HG03575 (cell line): ENCODE measurements at regions not wholly inside any gene's neighbourhood (a gene's known extent, or its start where the extent isn't known, plus 50 kb on each side); places are given as distances from the start of the nearest gene placed in this dataset.
"Not testable (repeated sequence)": the region's sequence is repeated elsewhere in the genome, so short reads cannot be mapped to it uniquely, and the experiment has no call there.

Source experiments
- ATAC-seq: cut with Tn5 transposase; IDR thresholded peaks from one replicate; pipeline ENCODE4 v1.9.1; 2021; ENCODE audit not compliant: unreplicated experiment, insufficient number of reproducible peaks, low FRiP score; ENCODE audit errors: extremely low read depth

DNA sequence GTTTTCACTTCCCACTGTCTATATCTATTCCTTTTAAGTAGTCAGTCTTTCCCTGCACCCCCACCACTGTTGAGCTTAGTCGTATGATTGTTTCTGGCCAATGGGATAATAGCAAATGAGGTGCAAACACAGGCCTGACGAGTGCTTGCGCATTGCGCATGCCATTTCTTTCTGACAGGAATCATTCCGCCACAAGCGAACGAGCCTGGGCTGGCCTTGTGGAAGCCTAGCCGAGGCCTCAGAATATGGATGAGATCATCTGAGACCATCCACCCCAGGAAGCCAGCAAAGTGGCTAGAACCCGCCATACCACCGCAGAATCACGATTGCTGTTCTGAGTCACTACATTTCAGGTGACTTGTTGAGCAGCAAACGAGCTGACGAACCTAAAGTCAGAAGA is 52.2 kb upstream of the PRL start:
- ATAC-seq = no peak

DNA sequence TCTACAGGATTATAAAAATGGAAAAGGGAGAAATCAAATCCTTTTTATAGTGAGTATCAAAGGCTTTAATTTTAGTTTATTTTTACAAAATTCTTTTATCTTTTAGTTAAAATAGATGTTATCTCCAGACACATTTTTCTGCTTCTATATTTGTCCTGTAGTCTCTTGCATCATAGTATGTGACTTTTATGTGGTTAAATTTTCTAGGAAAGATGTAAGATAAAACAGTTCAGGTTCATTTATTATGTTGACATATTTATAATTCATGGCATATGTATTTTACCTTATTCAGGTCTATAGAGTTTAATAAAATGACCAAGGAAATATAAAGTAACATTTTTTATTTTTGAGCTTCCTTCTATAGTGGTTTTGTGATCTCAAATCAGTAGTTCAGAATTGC is 52.7 kb upstream of the PRL start:
- no peak for ATAC-seq

DNA sequence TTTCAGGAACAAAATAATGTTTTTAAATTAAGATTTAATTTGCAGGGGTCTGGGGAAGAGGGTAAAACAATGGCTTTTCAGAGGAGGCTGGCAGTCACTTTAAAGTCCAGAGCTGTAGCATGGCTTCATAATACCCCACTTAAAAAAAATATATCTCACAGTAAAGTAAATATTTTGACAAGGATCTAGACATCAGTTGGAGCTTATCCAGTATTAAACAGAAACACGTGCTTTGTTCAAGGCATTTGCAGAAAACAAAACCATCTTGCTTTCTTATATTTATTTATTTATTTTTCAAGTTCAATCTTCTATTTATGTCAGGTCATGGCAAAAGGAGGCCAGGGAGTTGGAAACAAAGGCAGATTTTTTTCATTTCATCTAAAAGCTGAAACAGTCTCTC is 53.3 kb upstream of the PRL start:
- no peak for ATAC-seq

DNA sequence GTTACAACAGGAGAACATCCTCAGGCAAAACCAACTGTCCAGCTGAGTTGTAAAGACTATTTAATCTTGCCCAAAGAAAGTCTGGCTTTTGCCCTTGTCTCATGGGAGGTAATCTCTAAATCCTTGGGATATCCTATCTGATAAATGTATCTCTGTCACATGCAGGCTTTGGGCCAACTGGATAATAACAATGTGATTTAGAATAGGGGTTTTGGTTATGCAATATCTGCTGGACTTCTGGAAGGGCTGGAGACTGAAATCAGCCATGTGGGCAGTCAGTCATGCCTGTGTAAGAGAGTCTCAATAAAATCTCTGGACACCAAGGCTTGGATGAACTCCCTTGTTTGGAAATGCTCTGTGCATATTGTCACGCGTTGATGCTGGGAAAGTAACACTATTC is 56.3 kb upstream of the PRL start:
- ATAC-seq = no peak

DNA sequence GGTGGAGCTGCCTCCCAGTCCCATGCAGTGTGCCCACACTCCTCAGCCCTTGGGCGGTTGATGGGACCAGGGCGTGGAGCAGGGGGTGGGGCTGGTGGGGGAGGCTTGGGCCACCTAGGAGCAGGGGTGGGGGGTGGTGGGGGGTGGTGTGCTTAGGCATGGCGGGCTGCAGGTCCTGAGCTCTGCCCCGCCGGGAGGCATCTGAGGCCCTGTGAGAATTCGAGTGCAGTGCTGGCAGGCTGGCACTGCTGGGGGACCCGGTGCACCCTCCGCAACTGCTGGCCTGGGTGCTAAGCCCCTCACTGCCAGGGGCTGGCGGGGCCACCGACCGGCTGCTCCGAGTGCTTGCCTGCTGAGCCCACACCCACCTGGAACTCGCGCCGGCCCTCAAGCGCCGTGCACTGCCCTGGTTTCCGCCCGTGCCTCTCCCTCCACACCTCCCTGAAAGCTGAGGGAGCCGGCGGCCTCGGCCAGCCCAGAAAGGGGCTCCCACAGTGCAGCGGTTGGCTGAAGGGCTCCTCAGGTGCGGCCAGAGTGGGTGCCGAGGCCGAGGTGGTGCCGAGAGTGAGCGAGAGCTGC is 59.6 kb upstream of the PRL start:
- ATAC-seq = no peak

DNA sequence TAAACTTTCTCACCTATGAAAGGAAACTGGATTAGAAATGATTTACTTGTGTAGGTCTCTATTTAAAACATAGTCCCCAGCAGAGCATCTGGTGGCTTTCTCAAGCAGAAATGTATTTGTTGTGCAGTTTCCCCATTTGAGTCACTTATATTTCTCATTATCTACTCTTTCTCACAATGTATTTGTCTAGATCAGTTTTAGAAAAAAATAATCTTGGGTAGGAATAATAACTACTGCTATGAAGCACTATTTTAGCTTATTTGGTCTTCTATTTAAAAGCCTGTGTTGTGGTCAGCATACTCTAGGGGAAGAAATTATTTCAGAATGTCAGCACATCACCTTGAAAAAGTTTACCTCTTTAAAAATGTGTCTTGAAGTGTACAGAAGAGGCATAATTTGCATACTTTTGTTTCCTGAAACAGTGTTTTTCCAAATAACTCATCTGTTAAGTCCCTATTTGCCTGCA is 60.9 kb upstream of the PRL start:
- ATAC-seq = peak; percentile 49

DNA sequence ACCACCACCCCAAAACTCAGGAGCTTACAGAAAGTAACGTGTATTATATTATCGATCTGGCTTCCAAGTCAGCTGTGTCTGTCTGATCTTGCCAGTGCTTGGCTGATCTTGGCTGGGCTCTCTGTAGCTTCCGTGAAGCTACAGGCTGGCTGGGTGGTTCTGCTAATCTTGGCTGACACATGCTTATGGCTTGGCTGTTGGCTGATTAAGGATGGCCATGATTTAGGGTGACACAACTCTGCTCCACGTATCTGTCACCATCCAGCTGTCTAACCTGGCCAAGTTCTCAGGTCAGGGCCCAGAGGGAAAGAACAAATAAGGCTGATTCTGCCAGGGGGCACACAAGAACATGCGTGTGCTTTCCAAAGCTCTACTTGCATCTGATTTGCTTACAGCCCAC is 64.7 kb upstream of the PRL start:
- no peak for ATAC-seq

DNA sequence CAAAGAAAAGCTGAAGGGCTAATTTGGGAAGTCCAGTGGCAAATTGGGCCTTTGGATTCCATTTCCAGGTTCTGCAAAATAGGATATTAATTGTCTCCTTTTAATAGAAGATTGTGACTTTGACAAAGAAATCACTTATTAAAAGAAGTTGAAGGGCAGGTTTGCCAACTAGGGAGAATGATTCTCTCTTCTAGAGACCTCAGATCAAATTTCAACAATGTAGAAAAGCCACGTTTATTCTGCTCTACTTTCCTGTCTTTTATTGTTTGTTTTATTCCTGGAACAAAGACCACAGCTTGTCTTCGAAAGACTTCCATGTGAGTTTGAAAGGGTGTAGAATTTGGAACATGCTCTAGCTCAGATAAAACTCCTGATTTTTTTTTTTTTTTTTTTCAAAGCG is 65.5 kb upstream of the PRL start:
- ATAC-seq = no peak

DNA sequence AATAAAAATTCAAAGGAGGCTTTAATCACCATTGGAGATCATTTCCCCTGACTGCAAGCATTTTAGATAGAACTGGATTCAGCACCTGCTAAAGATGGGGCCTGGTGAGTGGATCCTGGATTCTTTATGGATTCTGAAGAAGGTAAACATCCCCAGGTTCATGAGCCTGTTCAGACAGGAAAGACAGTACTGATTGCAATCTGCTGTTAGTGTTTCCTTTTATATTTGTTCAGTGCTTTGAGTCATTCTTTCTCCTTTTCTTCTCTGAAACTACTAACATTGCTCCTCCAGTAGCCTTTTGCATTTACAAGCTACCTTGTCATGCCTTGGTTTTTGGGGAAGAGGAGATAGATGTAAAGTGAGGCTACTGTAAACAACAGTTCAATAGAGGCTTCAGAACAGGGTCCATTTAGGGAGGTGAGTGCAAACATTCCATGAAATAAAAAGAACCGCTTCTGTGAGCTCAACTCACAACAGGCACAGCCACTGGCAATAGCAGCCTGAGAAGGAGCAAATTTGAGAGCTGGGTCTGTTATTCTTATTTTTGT is 66.4 kb upstream of the PRL start:
- no peak for ATAC-seq

DNA sequence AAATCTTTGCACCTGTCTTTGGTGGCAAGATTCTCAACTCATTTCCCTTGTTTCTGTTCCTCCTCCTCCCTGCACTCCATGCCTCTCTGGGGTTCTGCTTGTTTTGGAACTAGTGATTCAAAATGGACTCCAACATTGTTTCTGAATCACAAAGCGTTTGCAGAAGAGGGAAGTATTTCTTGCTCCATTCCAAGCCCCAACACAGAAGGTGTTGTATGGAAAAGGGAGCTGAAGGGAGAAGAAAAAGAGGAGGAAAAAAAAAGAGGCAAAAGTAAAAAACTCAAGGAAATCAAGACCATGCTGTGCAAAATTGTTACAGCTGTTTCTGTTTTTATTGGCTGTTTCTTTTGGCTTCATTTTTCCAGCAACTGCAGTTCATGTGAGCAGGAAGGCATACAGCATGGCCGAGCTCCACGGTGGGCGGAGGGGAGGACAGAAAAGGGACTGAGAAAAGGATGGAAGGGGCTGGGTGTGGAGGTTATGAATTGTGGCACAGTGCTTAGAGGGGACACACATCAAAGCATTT is 66.9 kb upstream of the PRL start:
- no peak for ATAC-seq

DNA sequence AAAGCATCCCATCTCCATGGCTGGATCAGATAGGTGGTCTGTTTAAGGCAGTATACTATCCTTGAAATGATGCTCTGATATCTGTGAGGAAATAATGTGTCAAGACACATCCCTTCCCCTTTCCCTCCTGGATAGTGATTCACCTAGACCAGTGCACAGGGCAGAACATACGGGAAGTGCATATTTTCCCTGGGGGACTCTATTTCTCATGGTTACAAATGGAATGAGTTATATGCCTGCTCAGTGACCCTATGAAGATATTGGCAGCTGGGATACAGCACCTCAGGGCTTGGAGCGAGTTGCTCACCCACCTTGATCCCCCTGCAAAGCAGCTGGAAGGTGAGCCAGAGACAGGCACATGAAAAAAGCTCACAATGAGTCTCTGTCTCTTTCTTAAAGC is 67.5 kb upstream of the PRL start:
- ATAC-seq = no peak

DNA sequence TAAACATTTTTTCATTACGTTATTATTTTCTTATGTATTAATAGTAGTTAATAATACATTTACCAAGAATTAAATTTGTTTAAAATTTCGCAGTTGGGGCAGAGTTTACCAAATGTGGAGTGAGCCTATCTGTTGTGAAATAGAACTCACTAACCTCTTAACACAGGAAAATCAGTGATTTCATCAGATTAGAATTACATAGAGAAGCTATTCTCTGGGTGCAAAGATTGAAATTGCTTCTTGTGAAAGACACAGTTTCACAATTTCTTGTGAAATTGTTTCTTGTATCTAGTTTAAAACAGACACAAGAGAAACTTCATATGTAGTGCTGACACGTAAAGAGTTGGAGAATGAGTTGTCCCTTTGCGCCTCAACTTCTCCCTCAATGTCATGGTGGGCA is 69.4 kb upstream of the PRL start:
- ATAC-seq = no peak

DNA sequence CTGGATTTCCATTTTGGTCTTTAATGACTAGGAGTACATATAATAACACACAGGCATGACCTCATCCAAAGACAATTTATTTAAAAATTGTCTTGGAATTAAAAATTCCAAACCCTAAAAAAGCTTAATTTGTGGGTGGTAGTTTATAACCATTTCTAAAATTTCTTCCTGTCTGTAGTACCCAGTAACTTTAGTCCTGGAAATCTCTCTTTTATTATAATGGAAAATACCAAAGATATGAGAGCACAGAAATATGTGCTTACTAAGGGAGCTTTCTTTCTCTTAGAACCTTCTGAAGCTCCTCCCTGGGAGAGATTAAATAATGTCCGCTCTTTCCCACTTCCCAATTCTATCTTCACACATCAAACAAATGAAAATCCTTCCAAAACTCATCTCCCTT is 70.5 kb upstream of the PRL start:
- ATAC-seq = no peak

DNA sequence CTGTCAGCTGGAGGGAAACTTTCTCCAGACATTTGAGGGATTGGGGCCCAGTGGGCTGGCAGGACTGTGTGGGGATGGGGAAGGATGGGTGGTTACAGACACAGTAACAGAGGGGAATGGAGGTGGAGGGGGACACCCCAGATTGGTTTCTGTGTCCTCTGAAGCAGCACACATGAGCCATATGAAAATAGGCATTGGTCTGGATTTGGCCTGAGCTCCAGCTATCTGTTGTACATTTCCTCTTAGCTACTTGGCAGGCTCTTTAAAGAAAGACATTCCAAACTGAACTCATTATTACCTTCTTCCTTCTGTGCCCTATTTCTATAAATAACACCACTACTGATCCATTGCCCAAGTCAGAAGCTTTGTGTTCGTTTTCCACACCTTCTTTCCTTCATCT is 72.0 kb upstream of the PRL start:
- ATAC-seq = no peak

DNA sequence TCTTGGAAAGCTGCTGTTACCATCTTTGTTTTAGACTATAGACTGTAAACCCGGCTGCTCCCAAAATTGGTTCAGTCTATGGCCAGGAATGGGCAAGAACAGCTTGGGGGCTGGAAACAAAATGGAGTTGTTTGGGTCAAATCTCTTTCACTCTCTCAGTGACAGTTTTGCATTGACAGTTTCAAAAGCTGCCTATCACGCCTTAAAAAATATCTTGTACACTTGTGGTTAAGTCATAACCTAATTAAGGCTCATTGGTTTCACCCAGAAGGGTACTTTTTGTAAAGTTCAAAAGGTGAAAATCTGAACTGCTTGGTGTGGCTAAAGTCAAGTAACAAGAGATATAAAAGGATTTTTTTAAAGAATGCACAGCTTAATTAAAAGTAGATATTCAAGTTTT is 76.1 kb upstream of the PRL start:
- peak; percentile 96 for ATAC-seq

DNA sequence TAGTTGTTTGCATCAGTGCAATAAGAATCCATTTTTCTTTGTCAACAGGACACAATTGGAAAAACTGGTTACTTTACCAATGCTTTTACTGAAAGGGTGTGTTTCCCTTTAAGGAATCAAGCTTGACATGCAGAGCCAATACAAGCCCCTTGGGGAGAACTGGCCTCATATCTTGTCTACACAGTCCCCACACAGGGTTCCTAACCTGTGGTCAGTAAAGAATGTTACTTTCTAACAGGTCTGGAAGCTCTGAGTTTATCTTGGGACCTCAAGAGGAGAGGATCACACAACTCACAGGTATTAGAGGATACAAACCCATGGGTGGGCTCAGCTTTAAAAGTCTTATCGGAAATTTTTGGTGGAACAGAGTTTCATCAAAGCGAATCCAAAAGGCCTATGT is 78.1 kb upstream of the PRL start:
- not testable (repeated sequence) for ATAC-seq

DNA sequence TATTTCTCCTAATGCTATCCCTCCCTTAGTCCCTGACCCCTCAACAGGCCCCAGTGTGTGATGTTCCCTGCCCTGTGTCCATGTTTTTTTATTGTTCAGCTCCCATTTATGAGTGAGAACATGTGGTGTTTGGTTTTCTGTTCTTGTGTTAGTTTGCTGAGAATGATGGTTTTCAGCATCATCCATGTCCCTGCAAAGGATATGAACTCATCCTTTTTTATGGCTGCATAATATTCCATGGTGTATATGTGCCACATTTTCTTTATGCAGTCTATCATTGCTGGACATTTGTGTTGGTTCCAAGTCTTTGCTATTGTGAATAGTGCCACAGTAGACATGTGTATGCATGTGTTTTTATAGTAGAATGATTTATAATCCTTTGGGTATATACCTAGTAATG is 79.5 kb upstream of the PRL start:
- ATAC-seq = not testable (repeated sequence)

DNA sequence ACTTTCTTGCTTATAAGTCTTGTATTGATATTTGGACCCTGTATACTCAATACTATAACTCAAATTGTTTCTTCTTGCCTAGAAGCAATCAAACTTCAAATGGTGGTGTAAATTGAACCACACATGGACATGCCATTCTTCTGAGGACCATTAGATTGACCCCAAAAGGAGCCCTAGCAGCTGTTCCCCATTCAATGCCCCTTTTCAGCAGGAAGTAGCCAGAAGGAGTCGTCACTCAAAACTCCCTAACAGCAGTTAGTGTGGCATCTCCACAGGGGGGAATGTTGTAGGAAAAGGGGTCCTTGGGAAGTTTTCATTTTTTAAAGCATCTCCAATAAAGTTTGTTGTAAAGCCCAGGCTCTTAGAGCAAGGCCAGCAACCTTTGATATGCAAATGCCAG is 81.7 kb upstream of the PRL start:
- ATAC-seq = not testable (repeated sequence)

DNA sequence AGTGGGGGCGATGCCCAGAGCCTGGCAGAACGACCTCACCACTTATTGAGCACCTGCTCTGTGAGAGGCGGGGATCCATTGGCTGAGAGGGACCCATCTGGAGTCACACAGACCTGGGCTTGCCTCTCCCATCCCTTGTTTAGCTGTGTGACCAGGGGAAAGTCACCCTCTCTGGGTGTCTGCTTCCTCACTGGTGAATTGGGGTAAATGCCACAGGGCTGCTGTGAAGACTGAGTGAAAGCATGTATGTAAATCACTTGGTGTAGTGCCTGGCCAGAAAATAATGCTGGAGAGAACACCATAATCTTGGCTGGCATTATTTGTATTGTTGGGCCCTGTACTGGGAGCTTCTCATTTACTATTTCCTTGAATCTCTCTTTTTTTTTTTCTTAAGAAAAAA is 83.4 kb upstream of the PRL start:
- ATAC-seq = no peak

DNA sequence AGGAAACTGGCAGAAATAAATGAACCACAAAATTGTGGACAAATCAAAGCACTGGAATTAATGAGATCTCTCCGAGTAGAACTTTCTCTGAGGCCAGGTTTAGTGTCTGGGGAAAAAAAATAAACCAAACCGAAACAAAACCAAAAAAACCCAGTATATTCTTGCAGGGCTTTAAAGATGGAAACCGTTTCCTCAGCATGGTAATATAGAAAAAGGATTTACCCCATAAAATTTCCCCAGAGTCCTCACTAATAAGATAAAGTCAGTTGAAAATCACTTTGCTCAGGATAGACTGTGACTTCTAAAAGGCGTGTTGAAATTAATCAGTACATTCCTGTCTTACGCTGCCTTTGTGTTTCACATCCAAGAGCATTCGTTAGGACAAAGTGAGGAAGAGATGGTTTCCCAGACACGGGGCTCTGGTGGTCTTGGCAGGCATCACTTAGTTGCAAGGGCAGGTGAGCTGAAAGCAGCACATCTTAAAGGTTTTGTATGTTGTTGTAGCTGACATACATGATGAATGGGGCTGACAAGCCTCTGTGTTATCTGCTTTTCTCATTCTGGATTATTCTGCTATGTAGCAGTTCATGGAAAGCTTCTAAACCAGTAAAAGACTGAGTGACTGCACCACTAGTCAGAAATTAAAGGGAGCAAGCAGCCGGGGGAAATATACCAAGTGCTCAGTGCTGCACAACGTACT is 85.2 kb upstream of the PRL start:
- no peak for ATAC-seq

DNA sequence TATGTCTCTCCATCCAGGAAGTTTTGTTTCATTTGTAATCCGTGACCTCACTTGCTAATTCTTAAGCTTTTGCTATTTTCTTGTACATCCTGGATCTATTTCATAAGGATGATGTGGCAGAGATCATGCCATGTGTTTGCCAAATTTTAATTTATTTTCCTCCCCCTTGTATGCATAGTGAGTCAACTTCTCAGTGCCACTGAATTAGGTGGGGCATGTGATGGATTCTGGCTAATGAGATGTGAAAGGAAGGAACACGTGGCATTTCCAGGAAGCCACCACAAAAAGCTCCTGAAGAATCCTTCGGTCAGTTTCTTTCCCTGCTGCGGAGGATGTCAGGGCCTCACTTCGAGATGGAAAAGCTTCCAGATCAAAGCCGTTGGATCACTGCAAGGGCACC is 86.2 kb upstream of the PRL start:
- ATAC-seq = no peak
